ENCODE measurements at regions not wholly inside any gene's neighbourhood (a gene's known extent, or its start where the extent isn't known, plus 50 kb on each side); places are given as distances from the start of the nearest gene placed in this dataset.

DNA sequence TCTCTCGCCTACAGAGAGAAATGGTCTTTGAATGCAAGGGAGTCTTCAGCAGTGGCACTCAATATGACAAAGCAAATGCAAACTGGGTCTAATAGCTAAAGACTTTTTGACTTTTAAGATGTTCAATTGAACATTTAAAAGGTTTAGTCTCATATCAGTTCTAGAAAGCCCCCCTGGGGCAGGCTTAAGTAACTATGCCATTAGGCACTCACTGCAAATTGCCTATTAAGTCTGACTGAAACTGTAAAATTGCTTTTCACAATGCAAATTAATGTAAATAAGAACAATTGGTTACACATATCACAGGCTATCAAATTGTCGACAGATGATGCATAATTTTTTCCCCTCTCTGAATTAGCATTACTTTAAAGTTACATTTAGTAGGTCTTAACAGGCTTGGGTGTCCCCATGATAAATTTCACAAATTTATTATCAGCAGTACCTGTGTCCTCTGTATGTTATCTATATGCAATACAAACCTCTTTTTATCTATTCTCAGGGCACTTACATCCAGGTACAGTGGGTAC is 329.1 kb downstream of the LRRIQ3 start:
- Histone ChIP-seq H3K4me3 (ENCODE audit: low read depth, low read length) (no peak overlapping the region), H3K27me3 (ENCODE audit: control insufficient read depth, insufficient read depth, low read length) (no peaks in the 10 kb centered on the region), H3K36me3 (ENCODE audit: control insufficient read depth, insufficient read depth, low read length) (no peaks in the 10 kb centered on the region)
- CTCF ChIA-PET: no interaction called here
- TF ChIP-seq, protein P1, sequence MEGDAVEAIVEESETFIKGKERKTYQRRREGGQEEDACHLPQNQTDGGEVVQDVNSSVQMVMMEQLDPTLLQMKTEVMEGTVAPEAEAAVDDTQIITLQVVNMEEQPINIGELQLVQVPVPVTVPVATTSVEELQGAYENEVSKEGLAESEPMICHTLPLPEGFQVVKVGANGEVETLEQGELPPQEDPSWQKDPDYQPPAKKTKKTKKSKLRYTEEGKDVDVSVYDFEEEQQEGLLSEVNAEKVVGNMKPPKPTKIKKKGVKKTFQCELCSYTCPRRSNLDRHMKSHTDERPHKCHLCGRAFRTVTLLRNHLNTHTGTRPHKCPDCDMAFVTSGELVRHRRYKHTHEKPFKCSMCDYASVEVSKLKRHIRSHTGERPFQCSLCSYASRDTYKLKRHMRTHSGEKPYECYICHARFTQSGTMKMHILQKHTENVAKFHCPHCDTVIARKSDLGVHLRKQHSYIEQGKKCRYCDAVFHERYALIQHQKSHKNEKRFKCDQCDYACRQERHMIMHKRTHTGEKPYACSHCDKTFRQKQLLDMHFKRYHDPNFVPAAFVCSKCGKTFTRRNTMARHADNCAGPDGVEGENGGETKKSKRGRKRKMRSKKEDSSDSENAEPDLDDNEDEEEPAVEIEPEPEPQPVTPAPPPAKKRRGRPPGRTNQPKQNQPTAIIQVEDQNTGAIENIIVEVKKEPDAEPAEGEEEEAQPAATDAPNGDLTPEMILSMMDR (IDR thresholded peaks at IDR 0.05; ENCODE audit: insufficient read depth, low read depth, low read length): no peak
- POLR2A ChIA-PET: no interaction called here
- DNase-seq (ENCODE audit: low read depth): no peak

DNA sequence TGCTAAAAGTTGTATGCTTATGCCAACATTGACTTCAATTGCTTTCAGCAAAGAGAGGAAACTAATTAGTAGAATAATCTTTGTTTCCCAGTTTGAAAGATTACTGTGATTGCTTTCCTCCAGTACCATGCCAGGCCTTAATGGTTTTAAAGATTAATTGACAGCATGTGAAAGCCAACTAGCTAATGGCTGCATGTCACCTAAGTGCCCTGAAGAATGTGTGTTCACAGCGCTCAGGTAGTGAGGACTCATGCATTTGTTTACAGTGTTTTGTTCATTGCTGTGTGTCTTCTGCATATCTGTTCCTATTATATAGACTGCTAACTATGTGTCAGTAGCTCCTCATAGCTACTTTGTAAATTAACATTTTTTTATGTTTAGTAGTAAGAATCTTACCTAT is 335.6 kb downstream of the LRRIQ3 start:
- TF ChIP-seq, protein P1 (IDR thresholded peaks at IDR 0.05; ENCODE audit: insufficient read depth, low read depth, low read length): no peak
- no peak overlapping the region for H3K4me3 ChIP-seq (ENCODE audit: low read depth, low read length)
- ChIA-PET POLR2A (no interaction called here), CTCF (no interaction called here)
- no peak for DNase-seq (ENCODE audit: low read depth)
- no peaks in the 10 kb centered on the region for H3K36me3 ChIP-seq (ENCODE audit: control insufficient read depth, insufficient read depth, low read length)
- no peaks in the 10 kb centered on the region for H3K27me3 ChIP-seq (ENCODE audit: control insufficient read depth, insufficient read depth, low read length)

DNA sequence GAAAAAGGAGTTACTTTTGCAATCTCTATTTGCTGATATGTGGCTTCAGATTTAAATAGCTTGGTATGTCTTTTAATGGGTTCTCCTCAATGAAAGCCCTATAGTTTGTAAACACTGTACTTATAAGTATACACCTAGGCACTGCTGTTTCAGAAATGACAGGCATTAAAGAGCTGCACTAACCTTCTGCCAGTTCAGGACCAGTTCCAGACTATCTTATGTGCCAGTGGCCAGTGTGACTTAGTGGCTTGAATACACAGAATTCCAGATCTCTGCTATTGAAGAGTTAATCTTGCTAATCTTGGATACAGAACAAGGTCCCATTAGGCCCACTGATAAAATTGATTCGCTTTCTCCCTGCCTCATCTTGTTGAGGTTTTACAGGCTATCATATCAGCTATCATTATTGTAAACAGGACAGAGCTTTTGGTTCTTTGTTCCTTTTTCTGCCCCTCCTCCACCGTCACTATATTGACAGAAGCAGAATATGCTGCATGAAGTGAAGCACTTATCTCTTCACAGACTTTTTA is 337.5 kb downstream of the LRRIQ3 start:
- TF ChIP-seq, protein P1 (IDR thresholded peaks at IDR 0.05; ENCODE audit: insufficient read depth, low read depth, low read length): no peak
- CTCF ChIA-PET: no interaction called here
- Histone ChIP-seq H3K27me3 (ENCODE audit: control insufficient read depth, insufficient read depth, low read length) (no peaks in the 10 kb centered on the region), H3K4me3 (ENCODE audit: low read depth, low read length) (no peak overlapping the region), H3K36me3 (ENCODE audit: control insufficient read depth, insufficient read depth, low read length) (no peaks in the 10 kb centered on the region)
- no peak for DNase-seq (ENCODE audit: low read depth)
- POLR2A ChIA-PET: no interaction called here

DNA sequence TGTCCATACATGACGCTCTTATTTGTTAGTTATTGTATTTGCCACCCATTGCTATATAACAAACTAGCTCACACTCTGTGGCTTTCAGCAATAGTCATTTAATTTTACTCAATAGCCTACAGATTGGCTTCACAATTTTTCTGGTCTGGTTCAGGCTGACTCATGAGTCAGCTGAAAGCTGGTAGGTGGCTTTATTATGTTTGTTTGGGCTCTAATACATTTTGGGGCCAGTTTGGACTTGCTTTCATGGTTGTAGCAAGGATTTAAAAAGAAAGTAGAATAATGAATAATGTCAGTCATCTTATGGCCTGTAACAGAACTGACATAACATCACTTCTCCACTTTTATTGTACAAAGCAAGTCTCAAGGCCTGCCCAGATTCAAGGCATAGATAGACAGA is 338.7 kb downstream of the LRRIQ3 start:
- CTCF ChIA-PET: no interaction called here
- DNase-seq (ENCODE audit: low read depth): no peak
- POLR2A ChIA-PET: no interaction called here
- TF ChIP-seq, protein P1 (IDR thresholded peaks at IDR 0.05; ENCODE audit: insufficient read depth, low read depth, low read length): no peak
- H3K27me3 ChIP-seq (ENCODE audit: control insufficient read depth, insufficient read depth, low read length): no peaks in the 10 kb centered on the region
- no peak overlapping the region for H3K4me3 ChIP-seq (ENCODE audit: low read depth, low read length)
- H3K36me3 ChIP-seq (ENCODE audit: control insufficient read depth, insufficient read depth, low read length): no peaks in the 10 kb centered on the region

DNA sequence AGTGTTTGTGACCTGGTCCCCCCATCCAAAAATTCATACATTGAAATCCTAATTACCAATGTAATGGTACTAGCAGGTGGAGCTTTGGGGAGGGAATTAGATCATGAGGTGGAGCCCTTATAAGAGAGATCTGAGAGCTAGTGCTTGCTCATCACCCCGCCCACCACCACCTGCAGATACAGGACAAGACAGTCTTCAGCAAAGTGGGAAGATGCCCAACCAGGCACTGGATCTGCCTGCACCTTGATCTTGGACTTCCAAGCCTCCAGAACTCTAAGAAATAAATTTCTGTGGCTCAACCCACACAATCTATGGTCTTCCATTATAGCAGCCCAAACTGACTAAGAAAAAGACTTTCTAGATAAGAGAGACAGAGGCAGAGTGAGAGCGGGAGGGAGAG is 343.4 kb downstream of the LRRIQ3 start:
- POLR2A ChIA-PET: no interaction called here
- Histone ChIP-seq H3K36me3 (ENCODE audit: control insufficient read depth, insufficient read depth, low read length) (no peaks in the 10 kb centered on the region), H3K27me3 (ENCODE audit: control insufficient read depth, insufficient read depth, low read length) (no peaks in the 10 kb centered on the region), H3K4me3 (ENCODE audit: low read depth, low read length) (no peak overlapping the region)
- CTCF ChIA-PET: no interaction called here
- TF ChIP-seq, protein P1 (IDR thresholded peaks at IDR 0.05; ENCODE audit: insufficient read depth, low read depth, low read length): no peak
- DNase-seq (ENCODE audit: low read depth): no peak

Measured in BJ (cell line).